BE2C (cell line): ENCODE measurements at regions not wholly inside any gene's neighbourhood (a gene's known extent, or its start where the extent isn't known, plus 50 kb on each side); places are given as distances from the start of the nearest gene placed in this dataset.
A peak's percentile ranks its signal among the peaks of the same experiment; 100 is the strongest.

Experiments
- DNase-seq: peaks from one replicate; pipeline ENCODE4 v3.0.0-alpha.2; 2020
- H3K27me3 ChIP-seq: fragments of 250-450 bp; sonication (Bioruptor Pico); 2 replicates; pipeline ENCODE4 v1.5.1; 2020; ENCODE audit warnings: mild to moderate bottlenecking
- H3K36me3 ChIP-seq: fragments of 250-450 bp; sonication (Bioruptor Pico); 2 replicates; pipeline ENCODE4 v1.5.1; 2020; ENCODE audit warnings: mild to moderate bottlenecking
- H3K4me1 ChIP-seq: fragments of 250-450 bp; sonication (Bioruptor Pico); 2 replicates; pipeline ENCODE4 v1.5.1; 2020
- H3K4me3 ChIP-seq: 2 replicates; pipeline ENCODE4 v1.5.1; 2011; ENCODE audit warnings: low read depth, low read length
- H3K9me3 ChIP-seq: fragments of 250-450 bp; sonication (Bioruptor Pico); 2 replicates; pipeline ENCODE4 v1.5.1; 2020
- TF ChIP-seq, protein P1 (sequence below): IDR thresholded peaks from 2 replicates; pipeline ENCODE4 v1.5.1; 2012; ENCODE audit warnings: mild to moderate bottlenecking, low read depth, low read length

DNA sequence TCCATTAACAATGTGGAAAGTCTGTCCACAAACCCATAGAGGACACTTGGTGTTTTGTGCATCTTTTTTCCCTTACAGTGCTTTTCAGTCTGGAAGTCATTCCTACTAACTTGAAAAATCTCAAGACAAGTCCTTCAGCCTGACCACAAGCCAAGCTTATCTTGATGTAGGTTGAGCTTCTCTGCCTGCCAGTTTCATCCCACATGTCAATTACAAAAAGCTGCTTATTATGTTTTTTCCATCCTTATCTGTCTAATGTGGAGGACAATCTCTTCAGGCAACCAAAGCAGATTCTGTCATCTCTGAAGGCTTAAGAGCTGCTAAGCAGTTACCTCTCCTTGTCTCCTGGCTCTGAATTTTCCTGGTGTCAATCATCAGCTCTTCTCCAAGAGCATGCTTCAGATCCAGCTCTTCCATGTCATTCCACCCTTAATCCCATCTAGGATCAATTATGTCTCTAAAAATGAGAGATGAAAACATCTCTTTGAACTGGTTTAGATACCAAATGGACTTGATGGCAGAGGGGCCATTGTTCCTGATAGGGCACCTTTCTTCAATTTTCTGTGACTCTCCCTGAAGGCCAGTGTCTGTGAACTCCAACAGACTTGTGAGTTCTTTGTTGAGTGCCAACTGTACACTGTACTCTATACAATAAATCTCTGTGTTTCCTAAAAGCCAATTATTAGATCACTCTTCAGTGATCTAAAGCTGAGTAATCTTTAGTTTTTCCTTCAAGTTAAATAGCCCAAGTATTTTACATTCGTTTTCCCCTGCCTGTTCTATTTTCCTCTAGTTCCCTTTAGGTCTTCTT is 208.6 kb downstream of the RBM43 start:
- Histone ChIP-seq H3K4me1 (no peaks in the 10 kb centered on the region; the same call in 1 of the 2 replicates), H3K27me3 (no peaks in the 10 kb centered on the region), H3K9me3 (no peaks in the 10 kb centered on the region), H3K36me3 (no peaks in the 10 kb centered on the region), H3K4me3 (no peak overlapping the region)
- TF ChIP-seq, protein P1, sequence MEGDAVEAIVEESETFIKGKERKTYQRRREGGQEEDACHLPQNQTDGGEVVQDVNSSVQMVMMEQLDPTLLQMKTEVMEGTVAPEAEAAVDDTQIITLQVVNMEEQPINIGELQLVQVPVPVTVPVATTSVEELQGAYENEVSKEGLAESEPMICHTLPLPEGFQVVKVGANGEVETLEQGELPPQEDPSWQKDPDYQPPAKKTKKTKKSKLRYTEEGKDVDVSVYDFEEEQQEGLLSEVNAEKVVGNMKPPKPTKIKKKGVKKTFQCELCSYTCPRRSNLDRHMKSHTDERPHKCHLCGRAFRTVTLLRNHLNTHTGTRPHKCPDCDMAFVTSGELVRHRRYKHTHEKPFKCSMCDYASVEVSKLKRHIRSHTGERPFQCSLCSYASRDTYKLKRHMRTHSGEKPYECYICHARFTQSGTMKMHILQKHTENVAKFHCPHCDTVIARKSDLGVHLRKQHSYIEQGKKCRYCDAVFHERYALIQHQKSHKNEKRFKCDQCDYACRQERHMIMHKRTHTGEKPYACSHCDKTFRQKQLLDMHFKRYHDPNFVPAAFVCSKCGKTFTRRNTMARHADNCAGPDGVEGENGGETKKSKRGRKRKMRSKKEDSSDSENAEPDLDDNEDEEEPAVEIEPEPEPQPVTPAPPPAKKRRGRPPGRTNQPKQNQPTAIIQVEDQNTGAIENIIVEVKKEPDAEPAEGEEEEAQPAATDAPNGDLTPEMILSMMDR = no peak
- DNase-seq = no peak

DNA sequence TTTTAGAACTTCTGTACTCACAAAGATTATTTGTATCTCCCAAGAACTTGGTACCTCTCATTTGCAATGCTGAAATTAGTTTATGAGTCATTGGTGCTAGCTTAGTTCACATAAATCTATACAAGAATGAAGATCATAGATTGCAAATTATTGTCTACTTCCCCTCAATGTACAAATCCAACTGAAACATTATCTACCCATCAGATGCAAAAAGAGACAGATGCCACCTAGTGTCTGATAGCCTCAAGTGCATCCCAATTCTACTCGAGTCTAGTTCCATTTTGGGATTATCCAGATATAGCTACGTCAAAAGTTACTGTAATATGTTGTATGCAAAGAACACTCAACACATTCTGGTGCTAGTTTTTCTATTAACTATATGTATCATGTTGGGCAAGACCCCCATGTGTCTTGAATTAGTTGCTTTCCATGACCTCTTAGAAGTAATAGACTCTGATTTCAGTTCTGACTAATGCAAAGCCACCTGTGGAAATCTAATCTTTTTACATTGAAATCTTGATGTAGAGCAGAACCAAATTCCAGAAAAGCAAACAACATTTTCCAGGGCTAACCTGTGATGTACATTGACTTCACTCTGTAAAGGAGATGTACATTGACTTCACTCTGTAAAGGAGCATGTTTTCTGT is 210.0 kb downstream of the RBM43 start:
- Histone ChIP-seq H3K4me1 (no peaks in the 10 kb centered on the region; the same call in 1 of the 2 replicates), H3K4me3 (no peak overlapping the region), H3K36me3 (no peaks in the 10 kb centered on the region), H3K9me3 (no peaks in the 10 kb centered on the region), H3K27me3 (no peaks in the 10 kb centered on the region)
- DNase-seq = peak; percentile 21
- TF ChIP-seq, protein P1 = peak; percentile 77

DNA sequence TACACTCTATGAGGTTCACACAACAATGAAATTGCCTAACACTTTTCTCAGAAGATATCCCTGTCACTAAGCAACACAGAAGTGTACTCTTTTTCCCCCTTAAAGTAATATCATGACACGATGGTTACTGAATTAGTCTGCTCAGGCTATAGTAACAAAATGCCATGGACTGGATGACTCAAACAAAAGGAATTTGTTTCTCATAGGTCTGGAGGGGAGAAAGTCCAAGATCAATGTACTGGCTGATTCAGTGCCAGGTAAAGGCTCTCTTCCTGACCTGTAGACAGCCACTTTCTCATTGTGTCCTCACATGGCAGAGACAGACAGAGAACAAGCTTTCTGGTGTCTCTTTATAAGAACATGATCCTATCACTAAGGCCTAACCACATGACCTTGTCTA is 211.9 kb downstream of the RBM43 start:
- Histone ChIP-seq H3K27me3 (no peaks in the 10 kb centered on the region), H3K9me3 (no peaks in the 10 kb centered on the region), H3K4me1 (no peaks in the 10 kb centered on the region; the same call in 1 of the 2 replicates), H3K4me3 (no peak overlapping the region), H3K36me3 (no peaks in the 10 kb centered on the region)
- TF ChIP-seq, protein P1 = no peak
- no peak for DNase-seq

DNA sequence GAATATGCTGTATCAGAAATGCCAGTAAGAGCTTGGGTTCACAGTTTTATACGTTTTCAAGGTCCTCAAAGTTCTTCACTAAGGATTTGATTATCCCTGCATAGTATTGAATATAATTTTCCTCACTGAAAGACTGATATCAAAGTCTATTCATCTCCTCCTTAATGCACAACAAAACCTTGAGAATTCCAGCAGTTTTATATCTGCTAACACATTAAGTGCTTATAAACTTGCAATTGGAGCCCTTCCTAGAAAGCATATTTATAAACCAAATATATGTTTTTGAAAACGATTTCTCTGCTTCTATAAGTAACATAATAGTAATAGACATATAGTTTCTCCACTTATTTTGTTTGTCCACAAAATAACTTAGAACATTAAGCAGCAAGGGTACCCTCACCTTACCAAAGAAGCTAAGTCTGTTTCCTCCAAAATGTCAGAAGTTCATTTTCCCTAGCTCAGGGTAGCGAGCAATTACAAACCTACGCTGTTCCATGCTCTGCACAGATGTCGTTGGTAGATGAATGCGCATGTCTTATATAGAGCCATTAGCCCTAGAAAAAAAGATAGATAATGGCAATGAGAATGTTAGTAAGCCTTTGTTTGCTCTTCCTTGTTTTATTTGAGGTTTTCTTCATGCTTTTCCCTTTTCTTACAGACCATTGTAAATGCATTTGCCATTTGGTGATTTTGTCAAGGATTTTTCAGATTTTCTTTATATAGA is 213.2 kb downstream of the RBM43 start:
- TF ChIP-seq, protein P1 = no peak
- H3K36me3 ChIP-seq = no peaks in the 10 kb centered on the region
- no peaks in the 10 kb centered on the region for H3K27me3 ChIP-seq
- DNase-seq = no peak
- no peaks in the 10 kb centered on the region for H3K9me3 ChIP-seq
- H3K4me3 ChIP-seq = no peak overlapping the region
- no peaks in the 10 kb centered on the region; the same call in 1 of the 2 replicates for H3K4me1 ChIP-seq

DNA sequence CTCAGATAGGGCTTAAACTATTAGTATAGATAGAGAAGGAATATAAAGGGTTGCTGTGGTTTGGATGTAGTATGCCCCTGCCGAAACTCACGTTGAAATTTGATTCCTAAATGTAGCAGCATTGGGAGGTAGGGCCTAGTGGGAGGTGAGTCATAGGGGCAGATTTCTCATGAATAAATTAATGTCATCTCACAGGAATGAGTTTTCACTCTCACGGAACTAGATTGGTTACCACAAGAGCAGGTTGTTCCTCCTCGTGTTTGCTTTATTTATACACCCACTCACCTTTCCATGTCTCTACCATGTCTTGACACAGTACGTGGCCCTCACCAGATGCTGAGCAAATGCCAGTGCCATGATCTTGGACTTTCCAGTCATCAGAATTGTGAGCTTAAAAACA is 218.2 kb downstream of the RBM43 start:
- no peaks in the 10 kb centered on the region for H3K36me3 ChIP-seq
- no peaks in the 10 kb centered on the region for H3K4me1 ChIP-seq
- H3K4me3 ChIP-seq = no peak overlapping the region
- TF ChIP-seq, protein P1 = no peak
- no peaks in the 10 kb centered on the region for H3K27me3 ChIP-seq
- DNase-seq = no peak
- no peaks in the 10 kb centered on the region for H3K9me3 ChIP-seq
